Mesenchymal stem cell (in vitro differentiated cells and primary cell): ENCODE measurements at regions not wholly inside any gene's neighbourhood (a gene's known extent, or its start where the extent isn't known, plus 50 kb on each side); places are given as distances from the start of the nearest gene placed in this dataset.

Source experiments
- DNase-seq: peaks from one replicate; pipeline ENCODE4 v3.0.0-alpha.2; 2013
- H2AFZ ChIP-seq: one replicate; pipeline ENCODE4 v1.6.1; 2013; ENCODE audit warnings: low read depth, mild to moderate bottlenecking, control low read depth, inconsistent platforms, low read length, moderate library complexity
- H2AK5ac ChIP-seq: 2 replicates; pipeline ENCODE4 v1.6.1; 2013; ENCODE audit warnings: low read length, moderate library complexity, mild to moderate bottlenecking, inconsistent platforms; ENCODE audit not compliant: severe bottlenecking
- H2BK120ac ChIP-seq: one replicate; pipeline ENCODE4 v1.6.1; 2013; ENCODE audit warnings: low read depth, mild to moderate bottlenecking, inconsistent platforms, low read length, moderate library complexity
- H2BK12ac ChIP-seq, 2 experiments: one replicate each; pipeline ENCODE4 v1.6.1; 2013; ENCODE audit warnings: inconsistent platforms in 2 of 2, low read length in 2 of 2, mild to moderate bottlenecking in 2 of 2, moderate library complexity in 2 of 2, control low read depth in 1 of 2
- H2BK15ac ChIP-seq: one replicate; pipeline ENCODE4 v1.6.1; 2013; ENCODE audit warnings: mild to moderate bottlenecking, low read depth, inconsistent platforms; ENCODE audit not compliant: poor library complexity, severe bottlenecking
- H2BK5ac ChIP-seq: 2 replicates; pipeline ENCODE4 v1.6.1; 2013; ENCODE audit warnings: low read depth, mild to moderate bottlenecking, low read length, control low read depth, inconsistent platforms; ENCODE audit not compliant: poor library complexity, severe bottlenecking
- H3K14ac ChIP-seq, 2 experiments: one replicate each; pipeline ENCODE4 v1.6.1; 2013; ENCODE audit warnings: inconsistent platforms in 2 of 2, low read length in 2 of 2, control low read depth in 1 of 2, mild to moderate bottlenecking in 1 of 2, moderate library complexity in 1 of 2
- H3K18ac ChIP-seq, 2 experiments: one replicate each; pipeline ENCODE4 v1.6.1; 2013; ENCODE audit warnings: inconsistent platforms in 2 of 2, low read length in 2 of 2, control low read depth in 1 of 2, low read depth in 1 of 2, mild to moderate bottlenecking in 1 of 2
- H3K23ac ChIP-seq, 2 experiments: one replicate each; pipeline ENCODE4 v1.6.1; 2013; ENCODE audit warnings: inconsistent platforms in 2 of 2, low read length in 2 of 2, mild to moderate bottlenecking in 2 of 2, moderate library complexity in 2 of 2, control low read depth in 1 of 2
- H3K27ac ChIP-seq: 2 replicates; pipeline ENCODE4 v1.5.1; 2013; ENCODE audit warnings: mild to moderate bottlenecking, moderate library complexity, low read length, control low read depth, inconsistent platforms; ENCODE audit not compliant: poor library complexity, severe bottlenecking
- H3K27me3 ChIP-seq, 2 experiments: 2 replicates each; pipeline versions ENCODE4 v1.6.1 to v1.7.0; 2013; ENCODE audit warnings: low read length in 2 of 2, mild to moderate bottlenecking in 2 of 2, moderate library complexity in 2 of 2, control low read depth in 1 of 2, inconsistent platforms in 1 of 2; ENCODE audit not compliant: control insufficient read depth in 1 of 2, insufficient read depth in 1 of 2
- H3K36me3 ChIP-seq, 2 experiments: 2 replicates each; pipeline versions ENCODE4 v1.6.1 to v1.7.0; 2013; ENCODE audit warnings: low read length in 2 of 2, control low read depth in 1 of 2, inconsistent platforms in 1 of 2, low read depth in 1 of 2, mild to moderate bottlenecking in 1 of 2; ENCODE audit not compliant: insufficient read depth in 2 of 2, control insufficient read depth in 1 of 2
- H3K4ac ChIP-seq, 2 experiments: one replicate each; pipeline ENCODE4 v1.6.1; 2013; ENCODE audit warnings: inconsistent platforms in 2 of 2, low read length in 2 of 2, mild to moderate bottlenecking in 2 of 2, moderate library complexity in 2 of 2, control low read depth in 1 of 2, low read depth in 1 of 2
- H3K4me1 ChIP-seq: 2 replicates; pipeline ENCODE4 v1.6.1; 2013; ENCODE audit warnings: low read depth, low read length, control low read depth; ENCODE audit not compliant: control insufficient read depth, insufficient read depth
- H3K4me2 ChIP-seq: 2 replicates; pipeline ENCODE4 v1.6.1; 2013; ENCODE audit warnings: low read length, mild to moderate bottlenecking, inconsistent platforms; ENCODE audit not compliant: poor library complexity, severe bottlenecking
- H3K4me3 ChIP-seq, 2 experiments: 2 replicates each; pipeline versions ENCODE4 v1.5.1 to v1.7.0; 2013; ENCODE audit warnings: low read length in 2 of 2, mild to moderate bottlenecking in 2 of 2, control low read depth in 1 of 2, low read depth in 1 of 2; ENCODE audit not compliant: insufficient read depth in 1 of 2
- H3K79me1 ChIP-seq: replicated peaks from 2 replicates; pipeline ENCODE4 v1.6.1; 2013; ENCODE audit warnings: mild to moderate bottlenecking, control low read depth, low read length, inconsistent platforms; ENCODE audit not compliant: poor library complexity, severe bottlenecking
- H3K9ac ChIP-seq: 2 replicates; pipeline ENCODE4 v1.7.0; 2013; ENCODE audit warnings: mild to moderate bottlenecking, low read length, moderate library complexity
- H3K9me3 ChIP-seq: 2 replicates; pipeline ENCODE4 v1.7.0; 2013; ENCODE audit warnings: mild to moderate bottlenecking, low read length; ENCODE audit not compliant: control insufficient read depth
- H4K8ac ChIP-seq: one replicate; pipeline ENCODE4 v1.6.1; 2013; ENCODE audit warnings: inconsistent platforms, mild to moderate bottlenecking, low read length, moderate library complexity
- H4K91ac ChIP-seq: one replicate; pipeline ENCODE4 v1.6.1; 2013; ENCODE audit warnings: mild to moderate bottlenecking, low read length, inconsistent platforms
- WGBS: methylation state at CpG from one replicate; pipeline ENCODE4 v1.1.7; 2013; ENCODE audit warnings: mixed read lengths; 5-methylcytosine and 5-hydroxymethylcytosine counted together

GRCh38 chr6:25105070-25105925 is 169.5 kb upstream of the RIPOR2 start:
- DNase-seq, result no peak
- H3K23ac ChIP-seq, result no peak overlapping the region
- H2AK5ac ChIP-seq, result no peak overlapping the region
- no peak overlapping the region for H2AFZ ChIP-seq
- no peak overlapping the region for H3K18ac ChIP-seq
- H2BK5ac ChIP-seq, result no peak overlapping the region
- H3K9ac ChIP-seq, result no peak overlapping the region
- H3K4me1 ChIP-seq, result no peaks in the 10 kb centered on the region
- 90% methylated on average over 2 of the region's 7 CpGs for WGBS
- no peak overlapping the region for H2BK15ac ChIP-seq
- no peak overlapping the region for H4K91ac ChIP-seq
- H3K27me3 ChIP-seq, result no peaks in the 10 kb centered on the region
- H3K79me1 ChIP-seq, result no peaks in the 10 kb centered on the region
- H4K8ac ChIP-seq, result no peak overlapping the region
- no peak overlapping the region for H2BK120ac ChIP-seq
- no peak overlapping the region for H3K14ac ChIP-seq
- H3K4me3 ChIP-seq, result no peak overlapping the region
- H3K36me3 ChIP-seq, result peaks cover 0 to 72% of the 10 kb centered on the region in 2 experiments
- no peak overlapping the region for H3K4ac ChIP-seq
- H3K9me3 ChIP-seq, result no peaks in the 10 kb centered on the region
- H3K27ac ChIP-seq, result no peak overlapping the region
- H2BK12ac ChIP-seq, result no peak overlapping the region
- no peak overlapping the region for H3K4me2 ChIP-seq

- no peak overlapping the region for H3K23ac ChIP-seq
- no peak overlapping the region for H3K9ac ChIP-seq
- H3K4me1 ChIP-seq, result no peaks in the 10 kb centered on the region
- H2BK5ac ChIP-seq, result no peak overlapping the region
- no peaks in the 10 kb centered on the region for H3K9me3 ChIP-seq
- 22% methylated on average over 1 of the region's 2 CpGs for whole genome bisulfite sequencing
- H2AFZ ChIP-seq, result no peak overlapping the region
- no peak for DNase-seq
- H2BK12ac ChIP-seq, result no peak overlapping the region
- no peak overlapping the region for H4K8ac ChIP-seq
- H3K4ac ChIP-seq, result no peak overlapping the region
- no peak overlapping the region for H2AK5ac ChIP-seq
- H3K14ac ChIP-seq, result no peak overlapping the region
- H3K79me1 ChIP-seq, result no peaks in the 10 kb centered on the region
- no peak overlapping the region for H4K91ac ChIP-seq
- peaks cover 0 to 84% of the 10 kb centered on the region in 2 experiments for H3K36me3 ChIP-seq
- H3K27ac ChIP-seq, result no peak overlapping the region
- H3K4me2 ChIP-seq, result no peak overlapping the region
- no peak overlapping the region for H3K4me3 ChIP-seq
- H3K18ac ChIP-seq, result no peak overlapping the region
- no peaks in the 10 kb centered on the region for H3K27me3 ChIP-seq
- no peak overlapping the region for H2BK120ac ChIP-seq
- H2BK15ac ChIP-seq, result no peak overlapping the region
Measured at GRCh38 chr6:25107218-25107617, 171.5 kb upstream of the RIPOR2 start.

- no peak overlapping the region for H3K23ac ChIP-seq
- no peak overlapping the region for H3K4ac ChIP-seq
- H4K91ac ChIP-seq, result no peak overlapping the region
- no peak for DNase-seq
- H2BK120ac ChIP-seq, result no peak overlapping the region
- H3K14ac ChIP-seq, result no peak overlapping the region
- no peak overlapping the region for H2BK15ac ChIP-seq
- H3K9me3 ChIP-seq, result no peaks in the 10 kb centered on the region
- no peaks in the 10 kb centered on the region for H3K4me1 ChIP-seq
- no peak overlapping the region for H2BK5ac ChIP-seq
- H3K27ac ChIP-seq, result no peak overlapping the region
- H3K79me1 ChIP-seq, result no peaks in the 10 kb centered on the region
- no peak overlapping the region for H2AFZ ChIP-seq
- H3K4me3 ChIP-seq, result no peak overlapping the region
- H2BK12ac ChIP-seq, result no peak overlapping the region
- H3K4me2 ChIP-seq, result no peak overlapping the region
- no peak overlapping the region for H2AK5ac ChIP-seq
- no CpG with 5 or more reads among the region's 1 CpG for whole genome bisulfite sequencing
- H3K18ac ChIP-seq, result no peak overlapping the region
- H3K36me3 ChIP-seq, result peaks cover 0 to 83% of the 10 kb centered on the region in 2 experiments
- no peak overlapping the region for H4K8ac ChIP-seq
- no peak overlapping the region for H3K9ac ChIP-seq
- no peaks in the 10 kb centered on the region for H3K27me3 ChIP-seq
Measured at GRCh38 chr6:25111782-25112181, 167.4 kb upstream of the CARMIL1 start.

- 87% methylated on average over 4 of the region's 4 CpGs for WGBS
- H3K4me3 ChIP-seq, result no peak overlapping the region
- no peak overlapping the region for H3K18ac ChIP-seq
- no peaks in the 10 kb centered on the region for H3K4me1 ChIP-seq
- H2BK12ac ChIP-seq, result no peak overlapping the region
- no peak overlapping the region for H2BK15ac ChIP-seq
- no peak overlapping the region for H3K27ac ChIP-seq
- H3K4ac ChIP-seq, result no peak overlapping the region
- H2AK5ac ChIP-seq, result no peak overlapping the region
- H2BK120ac ChIP-seq, result no peak overlapping the region
- H3K23ac ChIP-seq, result no peak overlapping the region
- H3K27me3 ChIP-seq, result no peaks in the 10 kb centered on the region
- DNase-seq, result no peak
- no peaks in the 10 kb centered on the region for H3K79me1 ChIP-seq
- peaks cover 0 to 77% of the 10 kb centered on the region in 2 experiments for H3K36me3 ChIP-seq
- H4K8ac ChIP-seq, result no peak overlapping the region
- no peak overlapping the region for H2AFZ ChIP-seq
- no peak overlapping the region for H4K91ac ChIP-seq
- no peaks in the 10 kb centered on the region for H3K9me3 ChIP-seq
- H3K14ac ChIP-seq, result no peak overlapping the region
- H3K9ac ChIP-seq, result no peak overlapping the region
- H3K4me2 ChIP-seq, result no peak overlapping the region
- no peak overlapping the region for H2BK5ac ChIP-seq
Measured at GRCh38 chr6:25112322-25112773, 166.8 kb upstream of the CARMIL1 start.
